Aorta (tissue), 5 donors: ENCODE measurements at regions not wholly inside any gene's neighbourhood (a gene's known extent, or its start where the extent isn't known, plus 50 kb on each side); places are given as distances from the start of the nearest gene placed in this dataset.
A peak's percentile ranks its signal among the peaks of the same experiment; 100 is the strongest.

Experiments used
- ATAC-seq: fragments of 200-7000 bp; cut with Tn5 transposase; one replicate; pipeline ENCODE4 v1.9.1; 2022; ENCODE audit warnings: moderate library complexity; ENCODE audit not compliant: low FRiP score
- DNase-seq, 2 donors: peaks; one replicate each; pipeline ENCODE4 v3.0.0-alpha.2; 2020
- H3K27ac ChIP-seq, 2 donors: one replicate each; pipeline ENCODE4 v1.5.1; 2013; ENCODE audit warnings: low read length in 2 of 2, mild to moderate bottlenecking in 2 of 2, moderate library complexity in 2 of 2, control low read depth in 1 of 2, inconsistent platforms in 1 of 2, low read depth in 1 of 2
- H3K27me3 ChIP-seq, 2 donors: one replicate each; pipeline ENCODE4 v1.6.1; 2013; ENCODE audit warnings: control low read depth in 1 of 2, low read length in 1 of 2, mild to moderate bottlenecking in 1 of 2, moderate library complexity in 1 of 2; ENCODE audit not compliant: insufficient read depth in 2 of 2, control insufficient read depth in 1 of 2
- H3K36me3 ChIP-seq, 2 donors: one replicate each; pipeline ENCODE4 v1.6.1; 2013; ENCODE audit warnings: control low read depth in 1 of 2, low read length in 1 of 2, mild to moderate bottlenecking in 1 of 2; ENCODE audit not compliant: insufficient read depth in 2 of 2, control insufficient read depth in 1 of 2
- H3K4me1 ChIP-seq, 2 donors: one replicate each; pipeline ENCODE4 v1.6.1; 2013; ENCODE audit warnings: low read length in 2 of 2, control low read depth in 1 of 2, mild to moderate bottlenecking in 1 of 2, moderate library complexity in 1 of 2; ENCODE audit not compliant: insufficient read depth in 2 of 2, control insufficient read depth in 1 of 2
- H3K4me3 ChIP-seq, 2 donors: one replicate each; pipeline ENCODE4 v1.5.1; 2013; ENCODE audit warnings: low read length in 2 of 2, control low read depth in 1 of 2, mild to moderate bottlenecking in 1 of 2
- H3K9me3 ChIP-seq: one replicate; pipeline ENCODE4 v1.6.1; 2013; ENCODE audit warnings: mild to moderate bottlenecking, low read length; ENCODE audit not compliant: control insufficient read depth
- WGBS, 2 donors: extraction: QIAGEN DNeasy Blood & Tissue Kit; methylation state at CpG; one replicate each; pipeline ENCODE4 v1.1.7; 2013; 5-methylcytosine and 5-hydroxymethylcytosine counted together
- intact Hi-C, 2 donors: fragments of 100-400 bp; cut with DNase I; formaldehyde crosslinking; loops; one replicate each; pipeline versions ENCODE4 v1.14.2 to v1.15.0; 2022
- donor health status: healthy with polysubstance abuse.
- donor health status: Bipolar disorder and iron deficiency.
- donor health status: DM: no; HTN: no; CAD: no.
- donor health status: DM: no; HTN: no; CAD: no.
- donor health status: DM: yes; HTN: yes; CAD: no.

DNA sequence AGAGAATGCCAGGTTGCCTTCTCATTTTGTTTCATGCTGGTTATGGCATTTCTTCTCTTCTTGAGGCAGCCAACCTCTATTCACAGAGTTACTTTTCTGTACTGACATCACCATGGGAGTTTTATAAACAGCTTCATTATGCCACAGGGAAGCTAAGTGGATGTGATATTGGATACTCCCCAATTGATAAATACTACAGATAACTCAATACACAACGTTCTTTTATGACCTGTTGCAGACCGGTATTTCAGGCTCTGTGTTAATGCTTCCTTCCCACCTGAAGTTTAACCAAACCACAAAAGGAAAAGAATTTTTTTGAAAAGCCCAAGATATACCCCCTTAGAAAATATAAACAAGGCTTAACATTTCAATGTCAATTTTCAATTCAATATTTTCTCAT is 258.3 kb upstream of the SOX11 start:
- no peaks in the 10 kb centered on the region for H3K27me3 ChIP-seq
- H3K4me3 ChIP-seq, result no peak overlapping the region
- H3K27ac ChIP-seq, result no peak overlapping the region
- H3K9me3 ChIP-seq, result no peaks in the 10 kb centered on the region
- no peak for DNase-seq
- no peaks in the 10 kb centered on the region for H3K36me3 ChIP-seq
- intact Hi-C loops, result no loop called here
- no peaks in the 10 kb centered on the region for H3K4me1 ChIP-seq
- WGBS, 2 donors, result 65 to 71% methylated on average over 2 of the region's 2 CpGs
- ATAC-seq, result no peak

DNA sequence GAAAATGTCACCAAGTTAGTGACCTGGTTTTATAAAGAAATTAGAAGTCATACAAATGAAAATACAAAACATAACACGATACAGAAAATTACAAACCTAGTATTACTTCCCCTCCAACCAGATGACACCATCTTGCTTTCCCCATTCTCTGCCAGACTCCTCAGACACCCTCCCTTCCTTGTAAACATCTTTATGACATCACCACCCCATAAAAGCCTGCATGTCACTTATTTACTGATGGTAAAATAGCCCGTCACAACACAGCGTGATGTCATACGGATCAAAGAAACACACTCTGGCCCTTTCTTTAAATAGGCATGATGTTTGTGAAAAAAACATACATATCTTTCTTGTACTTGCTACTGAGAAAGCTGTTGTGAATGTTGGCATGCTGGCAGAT is 254.8 kb upstream of the SOX11 start:
- no peaks in the 10 kb centered on the region for H3K4me1 ChIP-seq
- no peaks in the 10 kb centered on the region for H3K9me3 ChIP-seq
- no peak overlapping the region for H3K27ac ChIP-seq
- peaks cover 0 to 3% of the 10 kb centered on the region in 2 donors for H3K27me3 ChIP-seq
- no peaks in the 10 kb centered on the region for H3K36me3 ChIP-seq
- intact Hi-C loops, result no loop called here
- 82 to 83% methylated on average over 4 of the region's 4 CpGs for WGBS, 2 donors
- no peak for ATAC-seq
- DNase-seq, result no peak
- H3K4me3 ChIP-seq, result no peak overlapping the region

DNA sequence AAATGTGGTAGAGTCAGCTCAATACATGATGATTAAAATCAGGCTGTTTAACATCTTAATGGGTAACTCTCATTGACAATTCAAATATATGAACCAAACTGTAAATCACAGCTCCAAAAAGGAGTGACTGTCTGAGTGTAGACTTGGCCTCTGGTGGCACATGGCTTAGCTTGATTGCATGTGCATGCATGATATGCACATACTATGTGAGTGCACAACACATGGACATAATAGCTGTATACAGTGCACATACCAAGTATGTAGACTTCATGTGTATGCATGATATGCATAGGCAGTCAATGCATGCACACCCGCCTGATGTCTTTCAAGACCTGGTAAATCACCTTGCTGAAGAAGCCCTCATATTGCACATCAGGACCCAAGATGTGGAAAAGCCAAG is 252.0 kb upstream of the SOX11 start:
- Histone ChIP-seq H3K9me3 (peaks cover 1% of the 10 kb centered on the region), H3K36me3 (no peaks in the 10 kb centered on the region), H3K27me3 (peaks cover 0 to 3% of the 10 kb centered on the region in 2 donors), H3K4me1 (no peaks in the 10 kb centered on the region), H3K4me3 (no peak overlapping the region), H3K27ac (no peak overlapping the region)
- DNase-seq (no peak), ATAC-seq (no peak)
- 98 to 100% methylated on average over 1 of the region's 1 CpG for WGBS, 2 donors
- intact Hi-C loops, result no loop called here

DNA sequence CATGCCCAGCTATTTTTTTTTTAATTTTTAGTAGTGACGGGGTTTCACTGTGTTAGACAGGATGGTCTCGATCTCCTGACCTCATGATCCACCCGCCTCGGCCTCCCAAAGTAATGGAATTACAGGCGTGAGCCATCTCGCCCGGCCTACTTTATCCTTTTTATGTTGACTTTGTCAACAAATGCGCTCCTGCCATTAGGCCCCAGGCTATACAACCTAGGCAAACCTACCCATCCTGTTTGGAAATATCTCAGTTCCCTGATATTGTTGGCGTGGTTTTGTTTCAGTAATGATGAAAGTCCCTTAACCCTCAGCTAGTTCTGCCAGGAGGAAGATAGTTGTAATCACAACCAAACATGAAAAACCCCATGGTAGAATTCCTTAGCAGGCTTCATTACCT is 249.4 kb upstream of the SOX11 start:
- Histone ChIP-seq H3K4me3 (no peak overlapping the region), H3K9me3 (peaks cover 1% of the 10 kb centered on the region), H3K4me1 (no peaks in the 10 kb centered on the region), H3K27ac (no peak overlapping the region), H3K36me3 (no peaks in the 10 kb centered on the region), H3K27me3 (peaks cover 0 to 3% of the 10 kb centered on the region in 2 donors)
- WGBS, 2 donors, result 85 to 90% methylated on average over 9 of the region's 9 CpGs
- intact Hi-C loops, result no loop called here
- ATAC-seq (no peak), DNase-seq (no peak)

DNA sequence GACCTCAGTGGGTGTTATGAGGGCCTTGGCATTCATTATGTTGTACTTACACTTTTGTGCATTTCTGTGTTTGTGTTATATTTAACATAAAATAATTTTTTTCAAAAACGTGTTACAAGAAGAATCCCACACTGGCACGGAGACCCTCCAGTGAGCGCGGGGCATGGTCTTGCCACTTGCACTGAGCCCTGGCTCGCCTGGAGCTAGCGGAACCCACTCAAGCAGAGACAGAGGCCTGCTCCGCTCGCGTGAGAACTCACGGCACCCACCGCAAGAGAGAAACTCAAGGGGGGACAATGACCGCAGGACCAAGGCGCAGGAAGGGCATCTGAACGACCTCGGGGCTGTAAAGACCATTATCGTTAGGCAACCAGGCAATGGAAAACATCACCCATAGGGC is 248.0 kb upstream of the SOX11 start:
- 93 to 95% methylated on average over 16 of the region's 16 CpGs for WGBS, 2 donors
- peaks cover 0 to 3% of the 10 kb centered on the region in 2 donors for H3K27me3 ChIP-seq
- ATAC-seq (no peak), DNase-seq (peak in 1 of 2 donors; percentile 44)
- H3K4me1 ChIP-seq, result no peaks in the 10 kb centered on the region
- peaks cover 1% of the 10 kb centered on the region for H3K9me3 ChIP-seq
- intact Hi-C loops, result no loop called here
- H3K36me3 ChIP-seq, result no peaks in the 10 kb centered on the region
- no peak overlapping the region for H3K27ac ChIP-seq
- no peak overlapping the region for H3K4me3 ChIP-seq

DNA sequence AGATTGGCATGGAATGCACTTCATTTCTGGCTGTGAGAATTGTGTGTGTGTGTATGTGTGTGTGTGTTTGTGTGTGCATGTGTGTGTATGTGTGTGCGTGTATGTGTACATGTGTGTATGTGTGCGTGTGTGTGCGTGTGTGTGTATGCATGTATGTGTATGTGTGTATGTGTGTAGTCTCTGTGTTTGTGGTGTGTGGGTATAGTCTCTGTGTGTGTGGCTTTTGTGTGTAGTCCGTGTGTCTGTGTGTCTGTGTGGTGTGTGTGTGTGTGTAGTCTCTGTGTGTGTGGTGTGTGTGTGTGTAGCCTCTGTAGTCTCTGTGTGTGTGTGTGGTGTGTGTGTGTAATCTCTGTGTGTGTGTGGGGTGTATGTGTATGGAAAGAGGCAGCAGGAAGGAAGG is 247.3 kb upstream of the SOX11 start:
- Histone ChIP-seq H3K36me3 (no peaks in the 10 kb centered on the region), H3K9me3 (peaks cover 1% of the 10 kb centered on the region), H3K27ac (no peak overlapping the region), H3K4me1 (no peaks in the 10 kb centered on the region), H3K4me3 (no peak overlapping the region), H3K27me3 (no peaks in the 10 kb centered on the region)
- no peak for ATAC-seq
- intact Hi-C loops, result no loop called here
- 90 to 91% methylated on average over 4 of the region's 4 CpGs for WGBS, 2 donors
- DNase-seq, result no peak

DNA sequence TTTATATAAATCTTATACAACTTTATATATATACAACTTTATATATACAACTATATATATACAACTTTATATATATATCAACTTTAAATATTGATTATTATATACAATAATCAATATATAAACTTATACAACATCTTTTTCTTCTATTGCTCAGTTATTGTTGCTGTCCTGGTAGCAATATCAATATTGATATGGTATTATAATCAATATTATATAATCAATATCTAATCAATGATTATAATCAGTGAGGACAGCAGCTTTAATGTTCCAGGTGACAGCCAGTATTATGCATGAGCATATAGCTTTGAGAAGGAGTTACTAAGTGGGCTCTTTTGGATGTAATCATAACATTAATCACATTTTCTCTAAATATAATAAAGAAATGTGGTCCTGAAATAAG is 242.3 kb upstream of the SOX11 start:
- H3K36me3 ChIP-seq, result no peaks in the 10 kb centered on the region
- H3K4me3 ChIP-seq, result no peak overlapping the region
- no peak for ATAC-seq
- no peak overlapping the region for H3K27ac ChIP-seq
- intact Hi-C loops, result no loop called here
- H3K4me1 ChIP-seq, result no peaks in the 10 kb centered on the region
- no peaks in the 10 kb centered on the region for H3K27me3 ChIP-seq
- peaks cover 3% of the 10 kb centered on the region for H3K9me3 ChIP-seq
- no peak for DNase-seq

DNA sequence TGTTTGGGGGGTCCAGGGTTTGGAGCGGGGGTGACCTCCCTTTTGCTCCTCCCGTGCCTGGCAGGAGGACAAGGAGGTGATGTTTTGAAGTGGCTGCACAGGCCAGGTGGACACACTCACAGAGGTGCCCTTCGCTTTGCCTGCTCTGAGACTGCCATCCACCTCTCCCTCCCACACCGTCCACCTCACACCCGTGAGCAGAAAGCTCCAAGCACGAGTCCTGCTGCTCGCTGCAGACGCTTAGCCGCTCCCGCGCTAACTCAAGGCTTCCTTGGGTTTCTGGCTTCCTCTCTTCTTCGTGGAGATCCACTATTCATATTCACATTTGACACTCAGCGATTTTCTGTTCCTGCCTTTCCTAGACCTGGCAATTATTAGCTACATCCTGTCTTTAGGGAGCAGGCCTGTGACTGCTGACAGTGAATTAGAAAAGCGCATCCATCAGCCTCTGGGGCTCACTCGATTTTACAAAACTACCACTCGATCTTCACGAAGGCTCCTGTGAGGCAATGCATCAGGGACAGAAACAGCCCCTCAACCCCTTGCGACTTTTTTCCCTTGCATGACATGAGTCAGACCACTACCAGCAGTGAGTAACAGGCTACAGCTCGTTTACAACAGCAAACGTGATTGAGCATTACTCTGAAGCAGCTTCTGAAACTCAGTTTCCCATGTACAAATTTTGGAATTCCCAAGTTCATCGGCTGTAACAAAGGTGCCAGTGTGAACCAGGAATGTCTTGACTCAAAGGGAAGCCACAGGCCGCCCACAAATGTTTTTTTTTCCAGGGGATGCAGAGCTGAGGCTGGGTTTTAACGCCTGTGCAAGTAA is 238.7 kb upstream of the SOX11 start:
- DNase-seq (no peak), ATAC-seq (no peak)
- H3K4me3 ChIP-seq, result no peak overlapping the region
- H3K4me1 ChIP-seq, result no peaks in the 10 kb centered on the region
- WGBS, 2 donors, result 63 to 65% methylated on average over 23 of the region's 23 CpGs
- H3K36me3 ChIP-seq, result no peaks in the 10 kb centered on the region
- intact Hi-C loops, result no loop called here
- H3K27ac ChIP-seq, result no peak overlapping the region
- H3K9me3 ChIP-seq, result peaks cover 3% of the 10 kb centered on the region
- H3K27me3 ChIP-seq, result no peaks in the 10 kb centered on the region

DNA sequence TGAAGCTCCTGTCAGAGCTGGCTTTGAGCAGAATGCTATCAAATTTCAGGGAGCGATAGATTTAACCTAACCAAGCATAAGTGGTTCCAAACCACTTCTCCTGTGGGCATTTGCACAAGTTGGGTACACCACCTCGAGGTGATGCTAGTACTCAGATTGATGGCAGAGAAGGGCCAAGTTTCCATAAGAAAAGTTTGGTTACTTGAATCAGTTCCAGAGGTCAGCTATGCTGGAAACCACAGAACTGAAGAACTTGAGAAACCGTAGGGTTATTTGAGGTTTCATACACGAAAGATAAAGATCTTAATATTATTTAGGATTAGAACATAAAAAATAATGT is 238.2 kb upstream of the SOX11 start:
- 46 to 55% methylated on average over 4 of the region's 4 CpGs for WGBS, 2 donors
- Histone ChIP-seq H3K27ac (no peak overlapping the region), H3K9me3 (peaks cover 3% of the 10 kb centered on the region), H3K36me3 (no peaks in the 10 kb centered on the region), H3K27me3 (no peaks in the 10 kb centered on the region), H3K4me3 (no peak overlapping the region), H3K4me1 (no peaks in the 10 kb centered on the region)
- DNase-seq (no peak), ATAC-seq (no peak)
- intact Hi-C loops, result no loop called here
